NB4 (cell line): ENCODE measurements at regions not wholly inside any gene's neighbourhood (a gene's known extent, or its start where the extent isn't known, plus 50 kb on each side); places are given as distances from the start of the nearest gene placed in this dataset.

ENCODE experiments used
- DNase-seq: peaks from one replicate; pipeline ENCODE4 v3.0.0; 2010; ENCODE audit warnings: low read depth
- H3K4me3 ChIP-seq: one replicate; pipeline ENCODE4 v1.5.1; 2011; ENCODE audit warnings: mild to moderate bottlenecking, low read depth, low read length, moderate library complexity
- CTCF ChIP-seq: IDR thresholded peaks from one replicate; pipeline ENCODE4 v1.5.1; 2012; ENCODE audit warnings: low read depth, low read length
- MYC ChIP-seq: IDR thresholded peaks from 2 replicates; pipeline ENCODE4 v1.6.1; 2011; ENCODE audit warnings: low read depth, low read length
- POLR2A ChIP-seq: IDR thresholded peaks from 2 replicates; pipeline ENCODE4 v1.6.1; 2011; ENCODE audit warnings: mild to moderate bottlenecking; ENCODE audit not compliant: insufficient read length; ENCODE audit errors: extremely low read depth
- TF ChIP-seq, protein P1 (sequence below): IDR thresholded peaks from 2 replicates; pipeline ENCODE4 v1.6.1; 2011; ENCODE audit warnings: low read depth, low read length

DNA sequence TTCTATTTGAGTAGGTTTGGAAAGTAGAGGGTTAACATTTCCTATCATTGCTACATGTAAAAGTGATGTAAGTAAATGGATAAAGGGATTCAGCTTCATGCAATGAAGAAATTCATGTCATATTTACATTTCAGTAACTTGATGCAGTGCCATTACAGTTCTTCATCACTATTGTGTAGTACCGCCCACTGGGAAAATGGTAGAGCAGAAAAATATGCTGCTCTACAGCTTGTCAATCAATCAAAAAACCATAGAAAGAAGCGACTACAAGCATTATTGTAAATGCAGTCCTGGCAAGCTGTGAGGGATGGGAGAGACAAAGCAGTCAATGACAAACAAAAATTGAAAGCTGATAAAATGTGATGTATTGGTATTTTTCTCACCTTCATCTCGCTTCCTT lies 1597.9 kb downstream of the RPA4 start:
- H3K4me3 ChIP-seq = no peak overlapping the region
- TF ChIP-seq, protein P1, sequence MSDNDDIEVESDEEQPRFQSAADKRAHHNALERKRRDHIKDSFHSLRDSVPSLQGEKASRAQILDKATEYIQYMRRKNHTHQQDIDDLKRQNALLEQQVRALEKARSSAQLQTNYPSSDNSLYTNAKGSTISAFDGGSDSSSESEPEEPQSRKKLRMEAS = no peak
- no peak for TF ChIP-seq MYC
- TF ChIP-seq CTCF = no peak
- TF ChIP-seq POLR2A = no peak
- no peak for DNase-seq

DNA sequence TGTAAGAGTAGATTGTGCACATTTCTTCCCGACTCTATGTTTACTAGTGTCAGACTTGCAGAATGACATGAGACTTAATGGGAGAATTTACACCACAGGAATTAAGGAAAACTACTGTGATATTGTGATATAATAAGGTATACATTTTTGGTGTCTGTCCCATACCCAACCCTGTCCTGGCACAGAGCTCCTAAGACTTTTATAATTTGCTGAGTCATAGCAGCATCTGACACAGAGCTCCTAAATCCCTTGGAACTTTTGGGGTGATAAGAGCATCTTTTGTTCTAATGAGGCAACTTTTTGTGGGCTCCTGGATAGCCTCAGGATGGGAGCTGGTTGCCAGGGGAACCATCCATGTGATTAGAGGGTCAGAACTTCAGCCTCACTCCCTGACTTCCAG lies 1607.0 kb downstream of the RPA4 start:
- TF ChIP-seq, protein P1 = no peak
- TF ChIP-seq POLR2A (no peak), MYC (no peak), CTCF (no peak)
- H3K4me3 ChIP-seq = no peak overlapping the region
- DNase-seq = no peak

DNA sequence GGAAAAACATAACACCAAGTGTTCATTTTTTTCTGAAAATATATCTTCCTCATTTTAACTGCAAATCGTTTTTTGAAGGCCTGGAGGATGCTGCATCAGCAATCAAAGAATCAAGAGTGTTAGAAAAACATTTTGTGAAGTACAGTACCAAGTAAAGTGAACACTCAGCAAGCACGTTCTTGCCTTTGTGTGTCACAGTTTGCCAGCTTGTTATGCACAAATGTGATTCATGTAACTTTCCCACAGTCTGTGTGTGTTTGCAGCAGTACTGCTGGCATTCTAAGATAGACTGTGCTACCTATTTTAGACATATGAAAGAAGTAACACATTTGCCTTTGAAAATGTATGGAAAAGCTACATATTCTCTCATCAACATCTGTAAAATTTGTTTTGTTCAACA lies 1617.7 kb downstream of the RPA4 start:
- TF ChIP-seq MYC (no peak), CTCF (no peak), POLR2A (no peak)
- no peak overlapping the region for H3K4me3 ChIP-seq
- DNase-seq = no peak

DNA sequence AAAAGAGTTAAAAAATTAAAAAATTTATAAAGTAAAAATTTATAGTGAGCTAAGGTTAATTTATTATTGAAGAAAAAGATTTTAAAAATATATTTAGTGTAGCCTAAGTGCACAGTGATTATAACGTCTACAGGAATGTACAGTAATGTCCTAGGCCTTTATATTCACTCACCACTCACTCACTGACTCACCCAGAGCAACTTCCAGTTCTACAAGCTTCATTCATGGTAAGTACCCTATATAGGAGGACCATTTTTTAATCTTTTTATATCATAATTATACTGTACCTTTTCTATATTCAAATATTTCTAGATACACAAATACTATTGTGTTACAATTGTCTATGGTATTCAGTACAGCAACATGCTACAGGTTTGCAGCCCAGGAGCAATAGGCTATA lies 1623.2 kb downstream of the RPA4 start:
- DNase-seq = no peak
- no peak for TF ChIP-seq POLR2A
- no peak for TF ChIP-seq CTCF
- TF ChIP-seq, protein P1 = no peak
- TF ChIP-seq MYC = no peak
- no peak overlapping the region for H3K4me3 ChIP-seq

DNA sequence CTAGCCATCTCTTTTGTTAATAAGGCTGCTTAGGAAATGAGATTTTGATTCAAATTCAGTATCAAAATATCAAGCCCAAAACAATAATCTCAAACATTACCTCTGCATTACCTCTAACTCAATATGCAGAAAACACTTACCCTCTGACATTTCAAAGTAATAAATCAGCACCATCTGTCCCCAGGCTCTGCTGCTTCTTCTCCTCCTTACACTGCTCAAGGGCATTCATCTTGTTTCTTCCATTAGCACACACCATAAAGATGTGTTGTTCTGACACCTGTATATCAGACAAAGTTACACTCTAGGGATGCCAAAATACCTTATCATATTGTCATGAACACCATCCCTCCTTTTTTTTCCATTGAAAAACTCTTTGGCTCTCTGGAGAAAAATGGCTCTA lies 1630.3 kb downstream of the RPA4 start:
- DNase-seq = no peak
- TF ChIP-seq MYC = no peak
- TF ChIP-seq CTCF = no peak
- TF ChIP-seq, protein P1 = no peak
- TF ChIP-seq POLR2A = no peak
- no peak overlapping the region for H3K4me3 ChIP-seq

GRCh38 chrX:98516120-98516519 lies 1632.4 kb downstream of the RPA4 start:
- no peak for DNase-seq
- no peak overlapping the region for H3K4me3 ChIP-seq
- TF ChIP-seq, protein P1 = no peak
- TF ChIP-seq POLR2A (no peak), MYC (no peak), CTCF (no peak)
